AG09309 (cell line): ENCODE measurements at regions not wholly inside any gene's neighbourhood (a gene's known extent, or its start where the extent isn't known, plus 50 kb on each side); places are given as distances from the start of the nearest gene placed in this dataset.

Source experiments
- DNase-seq: peaks from one replicate; pipeline ENCODE4 v3.0.0-alpha.2; 2010; ENCODE audit warnings: low read depth
- H3K4me3 ChIP-seq: 2 replicates; pipeline ENCODE4 v1.5.1; 2011; ENCODE audit warnings: mild to moderate bottlenecking, low read depth, low read length, moderate library complexity; ENCODE audit not compliant: control insufficient read depth
- TF ChIP-seq, protein P1 (sequence below): IDR thresholded peaks from 2 replicates; pipeline ENCODE4 v1.5.1; 2011; ENCODE audit warnings: mild to moderate bottlenecking, low read depth, low read length, inconsistent platforms; ENCODE audit not compliant: insufficient read depth, control insufficient read depth; ENCODE audit errors: missing control alignments

DNA sequence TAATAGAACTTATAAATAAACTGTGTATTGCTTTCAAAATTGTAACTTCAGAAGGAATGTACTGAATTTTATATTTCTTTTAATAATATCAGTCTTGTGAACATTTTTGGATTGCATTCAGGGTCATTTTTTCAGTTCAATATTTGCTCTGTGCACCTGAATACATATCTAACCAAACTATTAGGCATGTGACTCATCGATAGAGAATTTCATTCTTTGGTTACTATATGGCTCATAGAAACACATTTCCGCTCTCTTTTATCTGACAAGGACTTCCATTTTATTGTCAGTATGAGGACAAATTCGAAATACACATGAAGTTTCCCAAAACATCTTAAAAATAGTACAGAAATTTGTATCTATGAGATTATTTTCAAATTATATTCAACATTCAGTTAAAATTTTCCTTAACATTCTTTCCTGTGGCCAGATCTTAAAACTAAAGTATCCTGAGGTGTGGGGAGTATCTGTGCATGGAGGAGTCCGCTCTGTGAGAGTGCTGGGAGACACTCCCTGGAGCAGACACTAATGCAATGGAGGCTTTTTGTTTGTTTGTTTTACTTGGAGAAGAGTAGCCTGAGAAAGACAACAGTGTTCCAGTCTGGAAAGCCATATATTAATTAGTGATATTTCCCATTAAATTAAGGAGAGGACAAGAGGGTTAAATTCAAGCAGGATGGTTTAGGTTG lies 483.6 kb downstream of the PCDH20 start:
- H3K4me3 ChIP-seq = no peak overlapping the region
- DNase-seq = no peak
- TF ChIP-seq, protein P1, sequence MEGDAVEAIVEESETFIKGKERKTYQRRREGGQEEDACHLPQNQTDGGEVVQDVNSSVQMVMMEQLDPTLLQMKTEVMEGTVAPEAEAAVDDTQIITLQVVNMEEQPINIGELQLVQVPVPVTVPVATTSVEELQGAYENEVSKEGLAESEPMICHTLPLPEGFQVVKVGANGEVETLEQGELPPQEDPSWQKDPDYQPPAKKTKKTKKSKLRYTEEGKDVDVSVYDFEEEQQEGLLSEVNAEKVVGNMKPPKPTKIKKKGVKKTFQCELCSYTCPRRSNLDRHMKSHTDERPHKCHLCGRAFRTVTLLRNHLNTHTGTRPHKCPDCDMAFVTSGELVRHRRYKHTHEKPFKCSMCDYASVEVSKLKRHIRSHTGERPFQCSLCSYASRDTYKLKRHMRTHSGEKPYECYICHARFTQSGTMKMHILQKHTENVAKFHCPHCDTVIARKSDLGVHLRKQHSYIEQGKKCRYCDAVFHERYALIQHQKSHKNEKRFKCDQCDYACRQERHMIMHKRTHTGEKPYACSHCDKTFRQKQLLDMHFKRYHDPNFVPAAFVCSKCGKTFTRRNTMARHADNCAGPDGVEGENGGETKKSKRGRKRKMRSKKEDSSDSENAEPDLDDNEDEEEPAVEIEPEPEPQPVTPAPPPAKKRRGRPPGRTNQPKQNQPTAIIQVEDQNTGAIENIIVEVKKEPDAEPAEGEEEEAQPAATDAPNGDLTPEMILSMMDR = no peak

DNA sequence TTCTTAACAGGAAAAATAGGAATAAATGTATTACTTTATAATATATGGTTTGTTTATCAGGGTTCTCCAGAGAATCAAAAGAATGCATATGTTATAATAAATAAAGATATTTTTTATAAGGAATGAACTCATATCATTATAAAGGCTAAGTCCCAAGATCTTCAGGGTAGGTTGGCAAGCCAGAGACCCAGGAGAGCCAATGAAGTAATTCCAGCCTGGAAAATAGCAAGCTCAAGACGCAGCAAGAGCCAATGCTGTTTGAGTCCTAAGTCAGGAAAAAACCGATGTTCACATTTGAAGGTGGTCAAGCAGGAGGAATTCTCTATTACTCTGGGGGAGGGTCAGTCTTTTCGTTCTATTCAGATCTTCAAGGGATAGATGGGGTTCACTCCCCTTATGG lies 490.0 kb downstream of the PCDH20 start:
- DNase-seq = no peak
- no peak overlapping the region for H3K4me3 ChIP-seq
- TF ChIP-seq, protein P1 = no peak

DNA sequence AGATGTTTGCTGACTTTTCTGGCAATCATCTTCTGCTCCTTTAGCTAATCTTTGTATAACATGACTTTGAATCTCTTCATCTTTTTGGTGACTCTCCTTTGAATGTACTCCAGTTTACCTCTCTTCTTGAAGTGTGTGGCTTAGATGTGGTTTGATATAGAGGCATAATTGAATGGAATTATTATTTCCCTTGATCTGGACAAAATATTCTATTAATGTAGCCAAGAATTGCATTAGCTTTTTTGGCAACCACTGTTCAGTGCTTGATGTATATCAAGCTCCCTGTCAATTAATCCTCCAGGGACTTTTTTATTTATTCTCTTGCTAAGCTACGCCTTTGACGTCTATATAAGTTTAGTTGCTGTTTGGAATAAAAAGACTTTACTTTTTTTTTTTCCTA lies 490.8 kb downstream of the PCDH20 start:
- TF ChIP-seq, protein P1 = no peak
- no peak for DNase-seq

DNA sequence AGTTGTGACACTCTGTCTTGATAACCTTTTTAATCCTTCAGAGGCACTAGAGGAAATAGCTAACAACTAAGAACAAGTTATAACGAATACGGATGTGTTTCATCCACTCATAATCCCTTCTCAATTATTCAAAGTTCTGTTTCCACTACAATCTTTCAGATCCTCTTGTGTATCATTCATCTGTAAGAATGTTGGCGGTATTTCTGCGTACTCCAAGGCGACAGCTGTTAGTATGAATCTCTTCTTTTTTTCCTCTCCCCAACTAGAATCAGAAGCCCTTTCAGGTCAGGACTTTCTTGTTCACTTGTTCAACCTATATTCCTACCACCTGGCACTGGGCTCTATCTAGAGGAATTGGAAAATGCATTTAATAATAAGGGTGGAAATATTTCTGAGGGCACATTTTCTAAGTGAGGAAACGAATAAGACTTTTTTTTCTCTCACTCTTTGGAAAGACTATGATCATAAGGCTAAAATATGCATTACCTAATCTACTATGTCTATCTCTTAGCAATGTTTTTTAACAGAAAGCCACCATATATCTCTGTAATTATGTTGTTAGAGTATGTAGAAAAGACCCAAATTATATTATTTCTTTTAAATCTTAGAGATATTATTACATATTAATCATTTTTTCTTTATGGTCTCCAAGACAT lies 492.9 kb downstream of the PCDH20 start:
- no peak overlapping the region for H3K4me3 ChIP-seq
- TF ChIP-seq, protein P1 = no peak
- no peak for DNase-seq

More for the DNA sequence above, 490.8 kb downstream of the PCDH20 start:
- H3K4me3 ChIP-seq = no peak overlapping the region

DNA sequence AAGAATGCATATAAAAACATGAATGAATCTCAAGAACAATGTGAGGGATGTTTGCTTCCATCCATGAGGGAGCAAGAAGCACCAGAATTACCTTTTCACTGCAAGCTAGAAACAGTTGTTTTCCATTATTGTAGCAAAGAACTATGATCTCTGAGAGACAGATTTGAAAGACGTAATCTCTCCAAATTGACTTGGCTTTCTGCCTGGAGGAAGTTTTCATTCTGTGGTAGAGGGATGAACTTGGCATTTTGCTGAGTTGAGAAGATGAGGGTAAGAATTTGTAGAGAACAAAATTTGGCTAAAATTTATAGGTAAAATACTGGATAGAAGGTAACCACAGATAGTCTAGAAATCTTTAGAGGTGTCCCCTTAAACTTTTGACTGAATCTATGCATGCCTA lies 496.8 kb downstream of the TDRD3 start:
- DNase-seq = no peak
- TF ChIP-seq, protein P1 = no peak
- no peak overlapping the region for H3K4me3 ChIP-seq

DNA sequence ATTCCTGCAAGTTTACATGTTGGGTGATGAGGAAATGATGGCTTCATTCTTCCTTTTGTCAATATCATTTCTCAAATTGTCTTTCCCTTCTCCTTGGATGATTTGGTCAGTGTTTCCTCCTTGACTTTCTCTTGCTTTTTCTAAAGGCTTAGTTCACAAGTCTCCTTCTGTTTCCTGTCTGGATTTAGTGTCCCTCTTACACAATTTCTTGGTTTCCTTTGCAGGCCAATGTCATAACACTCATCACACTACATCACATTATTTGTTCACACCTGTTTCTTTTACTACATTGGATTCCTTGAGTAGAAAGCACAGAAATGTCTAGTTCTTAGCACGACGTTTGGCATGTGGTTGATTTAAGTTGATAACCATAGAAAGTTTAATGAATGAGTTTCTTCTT lies 490.7 kb downstream of the TDRD3 start:
- DNase-seq = no peak
- TF ChIP-seq, protein P1 = no peak
- no peak overlapping the region for H3K4me3 ChIP-seq
